SK-N-SH treated with all-trans-retinoic acid at 6 μM for 48 hours (cell line): ENCODE measurements at regions not wholly inside any gene's neighbourhood (a gene's known extent, or its start where the extent isn't known, plus 50 kb on each side); places are given as distances from the start of the nearest gene placed in this dataset.

Experiments used
- ATAC-seq: fragments of 200-7000 bp; cut with Tn5 transposase; 3 replicates; pipeline ENCODE4 v1.9.1; 2020; ENCODE audit warnings: mild to moderate bottlenecking, moderate library complexity
- BACH2 ChIP-seq: fragments of 250-450 bp; sonication (Bioruptor Pico); IDR thresholded peaks from 2 replicates; pipeline ENCODE4 v1.9.0; 2021; ENCODE audit warnings: mild to moderate bottlenecking, borderline replicate concordance
- CSDC2 ChIP-seq: fragments of 250-450 bp; sonication (Bioruptor Pico); IDR thresholded peaks from 2 replicates; pipeline ENCODE4 v1.5.0; 2020; ENCODE audit warnings: mild to moderate bottlenecking, moderate library complexity
- CSRNP3 ChIP-seq: fragments of 250-450 bp; sonication (Bioruptor Pico); IDR thresholded peaks from 2 replicates; pipeline ENCODE4 v1.5.1; 2021; ENCODE audit warnings: mild to moderate bottlenecking, moderate library complexity
- GLIS3 ChIP-seq: fragments of 250-450 bp; sonication (Bioruptor Pico); IDR thresholded peaks from 2 replicates; pipeline ENCODE4 v1.5.0; 2020; ENCODE audit warnings: mild to moderate bottlenecking, moderate library complexity
- ISL1 ChIP-seq: fragments of 250-450 bp; sonication (Bioruptor Pico); IDR thresholded peaks from 2 replicates; pipeline ENCODE4 v2.1.2; 2022; ENCODE audit warnings: mild to moderate bottlenecking, moderate library complexity
- OSR1 ChIP-seq: fragments of 250-450 bp; sonication (Bioruptor Pico); IDR thresholded peaks from 2 replicates; pipeline ENCODE4 v1.8.0; 2022; ENCODE audit warnings: moderate library complexity, mild to moderate bottlenecking, inconsistent platforms
- PATZ1 ChIP-seq: fragments of 250-450 bp; sonication (Bioruptor Pico); IDR thresholded peaks from 2 replicates; pipeline ENCODE4 v1.8.0; 2020; ENCODE audit warnings: mild to moderate bottlenecking, moderate library complexity, borderline replicate concordance
- PPARA ChIP-seq: fragments of 250-450 bp; sonication (Bioruptor Pico); IDR thresholded peaks from 2 replicates; pipeline ENCODE4 v1.5.0; 2020; ENCODE audit warnings: mild to moderate bottlenecking, borderline replicate concordance
- RARB ChIP-seq: fragments of 250-450 bp; sonication (Bioruptor Pico); IDR thresholded peaks from 2 replicates; pipeline ENCODE4 v1.8.0; 2021; ENCODE audit warnings: mild to moderate bottlenecking, moderate library complexity
- SNAI2 ChIP-seq: fragments of 250-450 bp; sonication (Bioruptor Pico); IDR thresholded peaks from 2 replicates; pipeline ENCODE4 v1.5.0; 2020; ENCODE audit warnings: mild to moderate bottlenecking, moderate library complexity
- TCF4 ChIP-seq: fragments of 250-450 bp; sonication (Bioruptor Pico); IDR thresholded peaks from 2 replicates; pipeline ENCODE4 v1.8.0; 2021; ENCODE audit warnings: mild to moderate bottlenecking, moderate library complexity, borderline replicate concordance
- TOX ChIP-seq: fragments of 250-450 bp; sonication (Bioruptor Pico); IDR thresholded peaks from 2 replicates; pipeline ENCODE4 v1.8.0; 2021; ENCODE audit warnings: mild to moderate bottlenecking, moderate library complexity, borderline replicate concordance
- ZFP3 ChIP-seq: fragments of 250-450 bp; sonication (Bioruptor Pico); IDR thresholded peaks from 2 replicates; pipeline ENCODE4 v1.5.0; 2020; ENCODE audit warnings: mild to moderate bottlenecking, moderate library complexity
- ZFP30 ChIP-seq: fragments of 450-650 bp; formaldehyde crosslinking; IDR thresholded peaks from 2 replicates; pipeline ENCODE4 v1.5.0; 2022; ENCODE audit warnings: mild to moderate bottlenecking, moderate library complexity
- ZNF70 ChIP-seq: fragments of 450-650 bp; formaldehyde crosslinking; IDR thresholded peaks from 2 replicates; pipeline ENCODE4 v1.5.0; 2020; ENCODE audit warnings: mild to moderate bottlenecking, moderate library complexity

- no peak for TF ChIP-seq PATZ1 (CRISPR knock-in tag)
- TF ChIP-seq ZNF70 (CRISPR knock-in tag) = no peak
- TF ChIP-seq ZFP30 (CRISPR knock-in tag) = no peak
- TF ChIP-seq ISL1 (CRISPR knock-in tag) = no peak
Measured at GRCh38 chr3:147222291-147222690, 184.1 kb downstream of the ZIC4 start.

GRCh38 chr3:147218965-147219364 lies 187.4 kb downstream of the ZIC4 start:
- TF ChIP-seq TOX (no peak), BACH2 (CRISPR knock-in tag) (no peak), CSDC2 (CRISPR knock-in tag) (no peak), GLIS3 (CRISPR knock-in tag) (no peak)

More at GRCh38 chr3:147222291-147222690, 184.1 kb downstream of the ZIC4 start:
- no peak for ATAC-seq

GRCh38 chr3:147216143-147216673 lies 190.1 kb downstream of the ZIC4 start:
- TF ChIP-seq CSDC2 (CRISPR knock-in tag) (no peak), BACH2 (CRISPR knock-in tag) (no peak), ISL1 (CRISPR knock-in tag) (no peak), TCF4 (CRISPR knock-in tag) (no peak), TOX (no peak), PATZ1 (CRISPR knock-in tag) (no peak), ZFP3 (no peak)
- TF ChIP-seq, all 23 proteins: peak for 0
- ATAC-seq = no peak

More at GRCh38 chr3:147218965-147219364, 187.4 kb downstream of the ZIC4 start:
- no peak for ATAC-seq

GRCh38 chr3:147215660-147216059 lies 190.7 kb downstream of the ZIC4 start:
- no peak for ATAC-seq
- no peak for TF ChIP-seq OSR1
- no peak for TF ChIP-seq PATZ1 (CRISPR knock-in tag)
- TF ChIP-seq ZFP3 = no peak
- TF ChIP-seq, all 23 proteins: peak for 0

GRCh38 chr3:147213633-147214032 lies 192.7 kb downstream of the ZIC4 start:
- ATAC-seq = no peak
- TF ChIP-seq PATZ1 (CRISPR knock-in tag) (no peak), PPARA (CRISPR knock-in tag) (no peak), BACH2 (CRISPR knock-in tag) (no peak), SNAI2 (CRISPR knock-in tag) (no peak)
- TF ChIP-seq, all 23 proteins: peak for 0

- no peak for ATAC-seq
- TF ChIP-seq BACH2 (CRISPR knock-in tag) = no peak
- TF ChIP-seq TCF4 (CRISPR knock-in tag) = no peak
- TF ChIP-seq CSRNP3 (CRISPR knock-in tag) = no peak
- TF ChIP-seq ZFP3 = no peak
- no peak for TF ChIP-seq RARB (CRISPR knock-in tag)
- no peak for TF ChIP-seq TOX
Measured at GRCh38 chr3:147210676-147211075, 195.7 kb downstream of the ZIC4 start.
